Astrocyte of the cerebellum (primary cell): ENCODE measurements at regions not wholly inside any gene's neighbourhood (a gene's known extent, or its start where the extent isn't known, plus 50 kb on each side); places are given as distances from the start of the nearest gene placed in this dataset.
A peak's percentile ranks its signal among the peaks of the same experiment; 100 is the strongest.

Experiments
- DNase-seq: peaks from one replicate; pipeline ENCODE4 v3.0.0-alpha.2; 2011; ENCODE audit warnings: low read depth
- H3K4me3 ChIP-seq: 2 replicates; pipeline ENCODE4 v1.5.1; 2011; ENCODE audit warnings: mild to moderate bottlenecking, low read depth, low read length, moderate library complexity
- CTCF ChIP-seq: IDR thresholded peaks from 2 replicates; pipeline ENCODE4 v1.5.1; 2012; ENCODE audit warnings: low read length, low read depth, moderate library complexity, mild to moderate bottlenecking; ENCODE audit errors: missing control alignments
- in situ Hi-C: cut with HindIII; loops from 2 replicates; pipeline ENCODE4 v1.10.0; 2017; ENCODE audit warnings: low sequenced_read_pairs

GRCh38 chr4:189792924-189793618 is 147.6 kb upstream of the FRG1 start:
- TF ChIP-seq CTCF = peak; percentile 71
- no peak overlapping the region for H3K4me3 ChIP-seq
- in situ Hi-C loops = no loop called here
- peak; percentile 24 for DNase-seq

- in situ Hi-C loops = no loop called here
- no peak for DNase-seq
- TF ChIP-seq CTCF = no peak
- no peak overlapping the region for H3K4me3 ChIP-seq
Measured at GRCh38 chr4:189800545-189801088, 140.1 kb upstream of the FRG1 start.

GRCh38 chr4:189802884-189803283 is 137.8 kb upstream of the FRG1 start:
- no peak for DNase-seq
- in situ Hi-C loops = no loop called here
- no peak for TF ChIP-seq CTCF
- H3K4me3 ChIP-seq = no peak overlapping the region

GRCh38 chr4:189804894-189805293 is 135.8 kb upstream of the FRG1 start:
- H3K4me3 ChIP-seq = no peak overlapping the region
- no peak for DNase-seq
- TF ChIP-seq CTCF = no peak
- in situ Hi-C loops = no loop called here

- no peak for TF ChIP-seq CTCF
- in situ Hi-C loops = no loop called here
- H3K4me3 ChIP-seq = no peak overlapping the region
- DNase-seq = no peak
Measured at GRCh38 chr4:189806506-189806905, 134.2 kb upstream of the FRG1 start.

- no peak for TF ChIP-seq CTCF
- DNase-seq = no peak
- in situ Hi-C loops = no loop called here
- H3K4me3 ChIP-seq = no peak overlapping the region
Measured at GRCh38 chr4:189807031-189807430, 133.6 kb upstream of the FRG1 start.
